ENCODE measurements at regions not wholly inside any gene's neighbourhood (a gene's known extent, or its start where the extent isn't known, plus 50 kb on each side); places are given as distances from the start of the nearest gene placed in this dataset.

DNA sequence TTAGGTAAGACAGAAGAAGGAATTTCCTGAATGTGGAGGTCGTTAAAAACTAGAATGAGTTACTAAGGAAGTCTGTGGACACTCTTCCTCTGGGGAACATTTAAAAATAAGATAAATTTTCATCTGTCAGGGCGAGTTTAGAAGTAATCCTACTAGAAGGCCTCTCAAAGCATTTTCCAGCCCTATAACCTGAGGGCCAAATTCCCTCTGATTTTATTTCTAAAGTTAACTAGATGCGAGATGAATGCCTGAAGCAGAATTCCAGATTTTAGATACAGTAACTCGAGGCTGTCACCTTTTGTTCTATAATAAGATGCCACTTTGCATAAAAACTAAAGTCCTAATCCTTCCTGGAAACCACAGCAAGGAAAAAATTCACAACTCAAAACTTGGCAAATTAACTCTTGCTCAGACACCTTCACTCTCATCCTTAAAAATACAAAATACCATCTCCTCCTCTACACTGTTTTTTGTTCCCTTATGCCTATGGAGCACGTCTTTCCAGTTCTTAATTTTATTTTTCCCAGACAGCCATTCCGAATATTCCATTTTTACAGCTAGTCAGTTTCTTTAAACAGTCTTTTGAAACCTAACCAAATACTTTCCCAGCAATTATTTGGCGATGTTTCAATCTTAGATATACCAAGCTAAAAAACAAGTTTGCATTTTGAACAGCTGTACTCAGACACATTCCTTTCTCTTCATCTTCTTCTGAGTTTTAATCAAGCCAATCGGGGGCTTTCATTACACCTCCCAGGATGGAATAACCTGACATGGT is 420.7 kb upstream of the NFE2L3 start:
- no TSS peak for BruUV-seq (replicated peaks)
- ATAC-seq (no peak), DNase-seq (ENCODE audit: low read depth, low spot score) (no peak)
- Histone ChIP-seq H2AFZ (ENCODE audit: low read depth, low read length, poor library complexity, severe bottlenecking) (no peak overlapping the region), H3K9me3 (ENCODE audit: control insufficient read depth in 1 of 2, insufficient read depth in 1 of 2, low read depth in 1 of 2, low read length in 2 of 2) (no peaks in the 10 kb centered on the region), H3K4me1 (ENCODE audit: control insufficient read depth in 1 of 2, insufficient read depth in 2 of 2, low read length in 2 of 2) (no peaks in the 10 kb centered on the region), H3K79me2 (ENCODE audit: insufficient read depth, low read length) (no peaks in the 10 kb centered on the region), H3K4me3 (replicated peaks in 1 of 2; ENCODE audit: low read depth in 1 of 2, low read length in 2 of 2) (no peak overlapping the region), H4K20me1 (ENCODE audit: insufficient read depth) (no peaks in the 10 kb centered on the region), H3K36me3 (ENCODE audit: control insufficient read depth in 1 of 2, insufficient read depth in 2 of 2, low read length in 2 of 2) (no peaks in the 10 kb centered on the region), H3K27me3 (ENCODE audit: insufficient read depth, low read length) (peaks cover 72% of the 10 kb centered on the region), H3K9ac (ENCODE audit: low read length) (no peak overlapping the region), H3K27ac (ENCODE audit: low read depth, low read length) (no peak overlapping the region), H3K9me2 (ENCODE audit: insufficient read depth) (no peaks in the 10 kb centered on the region), H3K4me2 (ENCODE audit: low read length) (no peak overlapping the region)
- ChIA-PET POLR2A (no interaction called here), CTCF (no interaction called here), RAD21 (ENCODE audit: low non-redundant PET in 1 of 2, low total read pairs in 2 of 2, uncharacterized antibody in 2 of 2, unreplicated experiment in 2 of 2) (no interaction called here)
- TF ChIP-seq SRF (IDR thresholded peaks at IDR 0.05; ENCODE audit: low read depth), result no peak
- TF ChIP-seq POLR2AphosphoS5 (IDR thresholded peaks at IDR 0.05; ENCODE audit: low read depth, low read length), result no peak
- no peak for TF ChIP-seq CBX3 (IDR thresholded peaks at IDR 0.05; ENCODE audit: low read depth)
- no peak for TF ChIP-seq ZFX (IDR thresholded peaks at IDR 0.05)
- TF ChIP-seq, protein P1, sequence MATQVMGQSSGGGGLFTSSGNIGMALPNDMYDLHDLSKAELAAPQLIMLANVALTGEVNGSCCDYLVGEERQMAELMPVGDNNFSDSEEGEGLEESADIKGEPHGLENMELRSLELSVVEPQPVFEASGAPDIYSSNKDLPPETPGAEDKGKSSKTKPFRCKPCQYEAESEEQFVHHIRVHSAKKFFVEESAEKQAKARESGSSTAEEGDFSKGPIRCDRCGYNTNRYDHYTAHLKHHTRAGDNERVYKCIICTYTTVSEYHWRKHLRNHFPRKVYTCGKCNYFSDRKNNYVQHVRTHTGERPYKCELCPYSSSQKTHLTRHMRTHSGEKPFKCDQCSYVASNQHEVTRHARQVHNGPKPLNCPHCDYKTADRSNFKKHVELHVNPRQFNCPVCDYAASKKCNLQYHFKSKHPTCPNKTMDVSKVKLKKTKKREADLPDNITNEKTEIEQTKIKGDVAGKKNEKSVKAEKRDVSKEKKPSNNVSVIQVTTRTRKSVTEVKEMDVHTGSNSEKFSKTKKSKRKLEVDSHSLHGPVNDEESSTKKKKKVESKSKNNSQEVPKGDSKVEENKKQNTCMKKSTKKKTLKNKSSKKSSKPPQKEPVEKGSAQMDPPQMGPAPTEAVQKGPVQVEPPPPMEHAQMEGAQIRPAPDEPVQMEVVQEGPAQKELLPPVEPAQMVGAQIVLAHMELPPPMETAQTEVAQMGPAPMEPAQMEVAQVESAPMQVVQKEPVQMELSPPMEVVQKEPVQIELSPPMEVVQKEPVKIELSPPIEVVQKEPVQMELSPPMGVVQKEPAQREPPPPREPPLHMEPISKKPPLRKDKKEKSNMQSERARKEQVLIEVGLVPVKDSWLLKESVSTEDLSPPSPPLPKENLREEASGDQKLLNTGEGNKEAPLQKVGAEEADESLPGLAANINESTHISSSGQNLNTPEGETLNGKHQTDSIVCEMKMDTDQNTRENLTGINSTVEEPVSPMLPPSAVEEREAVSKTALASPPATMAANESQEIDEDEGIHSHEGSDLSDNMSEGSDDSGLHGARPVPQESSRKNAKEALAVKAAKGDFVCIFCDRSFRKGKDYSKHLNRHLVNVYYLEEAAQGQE (IDR thresholded peaks at IDR 0.05; ENCODE audit: low read depth), result no peak
- no peak for TF ChIP-seq SIN3A (IDR thresholded peaks at IDR 0.05; ENCODE audit: low read depth)
- no peak for TF ChIP-seq FOSL1 (IDR thresholded peaks at IDR 0.05; ENCODE audit: low read depth)
- no peak for TF ChIP-seq EGR1 (IDR thresholded peaks at IDR 0.05; ENCODE audit: low read depth)
- TF ChIP-seq EZH2 (IDR thresholded peaks at IDR 0.05), result no peak
- no peak for TF ChIP-seq ELF1 (IDR thresholded peaks at IDR 0.05; ENCODE audit: borderline replicate concordance, low read depth)
- intact Hi-C loops (cut with micrococcal nuclease), result no loop called here

All from HCT116 (cell line).